ENCODE measurements at regions not wholly inside any gene's neighbourhood (a gene's known extent, or its start where the extent isn't known, plus 50 kb on each side); places are given as distances from the start of the nearest gene placed in this dataset.

DNA sequence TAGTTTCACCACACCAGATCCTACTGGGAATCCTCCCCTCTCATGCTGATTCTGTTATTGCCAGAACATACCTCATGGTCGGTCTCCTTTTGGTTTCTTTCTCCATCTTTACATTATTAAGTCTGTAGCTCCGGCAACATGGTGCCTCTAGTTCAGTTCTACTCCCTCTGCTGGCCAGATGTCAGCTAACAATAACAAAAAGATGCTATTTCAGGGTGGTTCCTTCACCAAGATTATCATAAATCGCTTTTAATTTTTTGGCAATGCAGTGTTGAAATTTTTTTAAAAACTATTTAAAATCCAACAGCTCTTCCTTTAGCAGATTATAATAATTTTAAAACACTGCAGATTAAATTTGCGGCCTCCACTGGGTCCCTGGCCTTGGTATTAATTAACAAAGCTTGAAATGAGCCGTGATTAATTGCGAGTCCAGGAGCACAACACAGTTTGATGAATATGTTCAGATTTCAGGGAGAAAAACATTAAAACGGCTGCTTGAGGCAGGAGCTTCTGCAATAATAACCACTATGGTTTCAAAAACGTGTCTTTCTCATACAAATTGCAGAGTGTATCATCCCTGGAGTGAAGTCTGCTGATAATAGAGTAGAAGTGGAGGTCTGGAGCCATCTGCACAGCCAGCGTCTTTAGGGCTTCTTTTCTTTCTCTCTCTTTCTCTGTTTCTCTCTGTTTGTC is 492.9 kb upstream of the KIRREL3 start:
- no peak for TF ChIP-seq POLR2A (IDR thresholded peaks at IDR 0.05; ENCODE audit: low read depth)
- TF ChIP-seq, protein P1, sequence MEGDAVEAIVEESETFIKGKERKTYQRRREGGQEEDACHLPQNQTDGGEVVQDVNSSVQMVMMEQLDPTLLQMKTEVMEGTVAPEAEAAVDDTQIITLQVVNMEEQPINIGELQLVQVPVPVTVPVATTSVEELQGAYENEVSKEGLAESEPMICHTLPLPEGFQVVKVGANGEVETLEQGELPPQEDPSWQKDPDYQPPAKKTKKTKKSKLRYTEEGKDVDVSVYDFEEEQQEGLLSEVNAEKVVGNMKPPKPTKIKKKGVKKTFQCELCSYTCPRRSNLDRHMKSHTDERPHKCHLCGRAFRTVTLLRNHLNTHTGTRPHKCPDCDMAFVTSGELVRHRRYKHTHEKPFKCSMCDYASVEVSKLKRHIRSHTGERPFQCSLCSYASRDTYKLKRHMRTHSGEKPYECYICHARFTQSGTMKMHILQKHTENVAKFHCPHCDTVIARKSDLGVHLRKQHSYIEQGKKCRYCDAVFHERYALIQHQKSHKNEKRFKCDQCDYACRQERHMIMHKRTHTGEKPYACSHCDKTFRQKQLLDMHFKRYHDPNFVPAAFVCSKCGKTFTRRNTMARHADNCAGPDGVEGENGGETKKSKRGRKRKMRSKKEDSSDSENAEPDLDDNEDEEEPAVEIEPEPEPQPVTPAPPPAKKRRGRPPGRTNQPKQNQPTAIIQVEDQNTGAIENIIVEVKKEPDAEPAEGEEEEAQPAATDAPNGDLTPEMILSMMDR (IDR thresholded peaks at IDR 0.05), result no peak
